ENCODE measurements at regions not wholly inside any gene's neighbourhood (a gene's known extent, or its start where the extent isn't known, plus 50 kb on each side); places are given as distances from the start of the nearest gene placed in this dataset.
"Not testable (repeated sequence)": the region's sequence is repeated elsewhere in the genome, so short reads cannot be mapped to it uniquely, and the experiment has no call there.

GRCh38 chr7:65643498-65643897, 229.4 kb upstream of the VKORC1L1 start:
- not testable (repeated sequence) for TF ChIP-seq CTCF, EP300, POLR2A (IDR thresholded peaks at IDR 0.05)
